Muscle of arm (tissue), 1 donor: ENCODE measurements at regions not wholly inside any gene's neighbourhood (a gene's known extent, or its start where the extent isn't known, plus 50 kb on each side); places are given as distances from the start of the nearest gene placed in this dataset.

Experiments used
- DNase-seq: peaks from one replicate; pipeline ENCODE4 v3.0.0-alpha.2; 2013

DNA sequence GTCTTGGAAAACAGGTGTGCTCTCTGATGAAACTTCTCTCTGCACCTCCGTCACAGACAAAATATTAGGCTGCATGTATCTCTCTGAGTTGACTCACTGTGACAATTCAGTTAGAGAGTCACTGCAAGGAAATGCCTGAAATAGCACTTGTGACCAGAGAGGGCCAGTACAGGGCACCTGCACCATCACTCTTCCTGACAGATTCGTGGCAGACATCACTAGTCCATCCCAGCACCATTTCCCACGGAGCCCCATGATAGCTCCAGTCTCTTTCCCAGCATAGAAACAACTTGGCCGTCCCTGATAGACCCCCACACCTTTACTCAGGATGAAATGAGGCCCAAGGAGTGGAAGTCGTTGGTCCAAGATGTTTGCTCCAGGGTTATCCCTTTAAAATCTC, 73.3 kb upstream of the ISX start:
- no peak for DNase-seq

- no peak for DNase-seq
Observed at GRCh38 chr22:34993548-34993947, 72.4 kb upstream of the ISX start.

DNA sequence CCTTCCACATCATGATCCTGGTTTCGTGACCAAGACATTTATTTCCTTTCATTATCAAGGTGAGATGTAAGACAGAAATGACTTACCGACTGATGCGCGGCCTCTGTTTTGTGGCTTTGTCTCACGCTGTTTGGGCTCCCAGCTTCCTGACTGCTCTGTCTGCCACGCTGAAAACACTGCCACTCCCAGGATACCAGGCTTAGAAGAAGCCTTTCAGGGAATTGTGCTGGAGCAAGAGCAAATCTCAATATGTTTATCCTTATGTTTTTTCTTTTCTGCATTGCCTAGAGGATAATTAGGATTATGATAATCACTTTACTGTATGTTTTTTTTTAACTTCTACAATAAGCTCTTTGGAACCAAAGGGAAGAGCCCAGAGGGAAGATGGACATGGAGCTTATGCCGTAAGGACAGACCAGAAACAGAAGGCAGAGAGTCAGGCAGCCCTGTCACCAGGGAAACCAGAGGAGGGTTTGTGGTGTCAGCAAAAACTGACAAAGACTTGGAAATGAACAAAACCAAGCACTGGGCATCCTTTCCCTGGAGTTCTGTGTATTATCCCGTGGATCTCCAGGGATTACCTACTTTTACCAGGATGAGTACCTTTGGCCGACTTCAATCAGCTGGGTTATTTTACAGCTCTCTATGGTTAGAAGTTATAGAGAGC, 68.2 kb upstream of the ISX start:
- DNase-seq, result no peak

- no peak for DNase-seq
Observed at GRCh38 chr22:34998921-34999320, 67.0 kb upstream of the ISX start.

DNA sequence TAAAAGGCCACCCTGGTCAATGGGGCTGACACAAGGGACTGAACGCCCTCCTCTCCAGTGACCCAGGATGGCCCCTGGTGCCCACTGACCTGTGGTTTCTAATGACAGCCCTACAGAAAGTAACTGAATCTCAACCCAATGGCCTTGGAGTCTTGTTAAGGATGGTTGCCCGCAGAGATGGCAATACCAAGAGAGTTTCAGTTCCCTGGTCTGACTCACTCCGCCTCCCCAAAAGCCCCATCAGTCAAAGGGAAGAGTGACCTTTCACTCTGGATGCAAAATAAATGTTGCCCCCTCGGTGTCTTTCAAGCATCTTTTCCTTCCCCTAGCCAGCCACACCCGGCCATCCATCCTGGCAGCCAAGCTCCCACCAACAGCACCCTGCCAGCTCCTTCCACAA, 57.7 kb upstream of the ISX start:
- DNase-seq, result no peak

DNA sequence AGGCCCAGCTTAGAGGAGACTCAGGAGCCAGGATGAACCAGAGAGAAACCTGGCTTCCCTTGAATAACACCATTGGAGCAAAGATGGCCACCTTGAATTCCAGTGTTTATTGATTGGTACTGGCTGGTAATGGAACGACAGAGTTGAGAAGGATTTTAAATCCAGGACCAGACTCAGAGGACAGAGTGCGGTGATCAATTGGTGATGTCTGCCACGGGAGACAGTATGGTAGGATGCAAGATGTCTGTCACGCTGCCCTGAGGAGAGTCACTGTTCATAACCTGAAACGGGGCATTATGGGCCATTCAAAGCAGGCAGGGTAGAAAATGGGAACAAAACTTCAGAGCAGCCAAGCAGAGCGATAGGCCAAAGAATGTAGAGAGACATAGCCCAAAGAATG, 55.4 kb upstream of the ISX start:
- DNase-seq, result no peak

GRCh38 chr22:35014812-35015211, 51.1 kb upstream of the ISX start:
- DNase-seq, result no peak
